GM19328 (cell line): ENCODE measurements at regions not wholly inside any gene's neighbourhood (a gene's known extent, or its start where the extent isn't known, plus 50 kb on each side); places are given as distances from the start of the nearest gene placed in this dataset.

Experiments used
- ATAC-seq: cut with Tn5 transposase; IDR thresholded peaks from one replicate; pipeline ENCODE4 v1.9.1; 2021; ENCODE audit warnings: mild to moderate bottlenecking, moderate library complexity; ENCODE audit not compliant: unreplicated experiment

GRCh38 chr4:10949039-10949733, 264.6 kb upstream of the CLNK start:
- ATAC-seq = no peak

- no peak for ATAC-seq
Observed at GRCh38 chr4:10947898-10948297, 263.3 kb upstream of the CLNK start.

- ATAC-seq = no peak
Observed at GRCh38 chr4:10944321-10944720, 259.8 kb upstream of the CLNK start.

GRCh38 chr4:10942156-10942555, 257.6 kb upstream of the CLNK start:
- no peak for ATAC-seq

GRCh38 chr4:10929818-10930217, 245.2 kb upstream of the CLNK start:
- ATAC-seq = no peak

- ATAC-seq = no peak
Observed at GRCh38 chr4:10925996-10926395, 241.4 kb upstream of the CLNK start.

GRCh38 chr4:10924274-10924673, 239.7 kb upstream of the CLNK start:
- ATAC-seq = no peak

GRCh38 chr4:10917566-10917965, 233.0 kb upstream of the CLNK start:
- no peak for ATAC-seq

GRCh38 chr4:10898072-10898471, 213.5 kb upstream of the CLNK start:
- ATAC-seq = no peak

GRCh38 chr4:10897076-10897475, 212.5 kb upstream of the CLNK start:
- ATAC-seq = no peak

GRCh38 chr4:10893395-10893794, 208.8 kb upstream of the CLNK start:
- no peak for ATAC-seq

- ATAC-seq = no peak
Observed at GRCh38 chr4:10891866-10892265, 207.3 kb upstream of the CLNK start.

GRCh38 chr4:10889819-10890218, 205.3 kb upstream of the CLNK start:
- no peak for ATAC-seq

GRCh38 chr4:10879411-10880110, 195.0 kb upstream of the CLNK start:
- no peak for ATAC-seq

- ATAC-seq = no peak
Observed at GRCh38 chr4:10878861-10879260, 194.3 kb upstream of the CLNK start.

- no peak for ATAC-seq
Observed at GRCh38 chr4:10877076-10877475, 192.5 kb upstream of the CLNK start.

GRCh38 chr4:10875144-10875799, 190.7 kb upstream of the CLNK start:
- ATAC-seq = no peak

GRCh38 chr4:10873809-10874208, 189.2 kb upstream of the CLNK start:
- no peak for ATAC-seq

GRCh38 chr4:10872833-10873517, 188.4 kb upstream of the CLNK start:
- ATAC-seq = no peak

- ATAC-seq = no peak
Observed at GRCh38 chr4:10866666-10867065, 182.1 kb upstream of the CLNK start.

- ATAC-seq = no peak
Observed at GRCh38 chr4:10861036-10861435, 176.5 kb upstream of the CLNK start.
